ENCODE measurements at regions not wholly inside any gene's neighbourhood (a gene's known extent, or its start where the extent isn't known, plus 50 kb on each side); places are given as distances from the start of the nearest gene placed in this dataset.

GRCh38 chr2:18363348-18363747, 197.1 kb downstream of the RDH14 start:
- H2BK15ac ChIP-seq (ENCODE audit: low read depth, low read length): peak overlapping the region; percentile 67
- H3K36me3 ChIP-seq (ENCODE audit: control insufficient read depth, insufficient read depth, low read length): no peaks in the 10 kb centered on the region
- intact Hi-C loops (cut with micrococcal nuclease): loop anchor here (5.0 kb wide), 1 partner anchor 386 kb away; no protein-coding TSS in a partner anchor
- no peaks in the 10 kb centered on the region for H4K20me1 ChIP-seq (ENCODE audit: insufficient read depth, low read length)
- H3K23ac ChIP-seq (ENCODE audit: low read depth, low read length): peak overlapping the region; percentile 66; the same call in 1 of the 2 replicates
- no peak overlapping the region for H2AFZ ChIP-seq (replicated peaks; ENCODE audit: low read length, poor library complexity)
- H3K4me1 ChIP-seq (ENCODE audit: control insufficient read depth, insufficient read depth, low read length): peaks cover 18% of the 10 kb centered on the region
- in situ Hi-C loops (cut with MboI; ENCODE audit: low sequenced_read_pairs): loop anchor here (10.0 kb wide), 1 partner anchor 389 kb away; no protein-coding TSS in a partner anchor
- peak overlapping the region; percentile 87 for H2AK5ac ChIP-seq (ENCODE audit: low read depth, low read length)
- H3K27me3 ChIP-seq (ENCODE audit: control insufficient read depth, insufficient read depth, low read length): no peaks in the 10 kb centered on the region
- no peak overlapping the region for H3K4me2 ChIP-seq (ENCODE audit: low read depth, low read length)
- peak overlapping the region; percentile 30 for H3K27ac ChIP-seq (ENCODE audit: insufficient read depth, low read length)
- H4K8ac ChIP-seq (ENCODE audit: low read depth in 2 of 2, low read length in 2 of 2): peak overlapping the region; percentile 43 to 65
- H3K14ac ChIP-seq (replicated peaks; ENCODE audit: low read depth, low read length): peak overlapping the region; percentile 79
- DNase-seq: no peak
- POLR2A ChIA-PET (ENCODE audit: unreplicated experiment): no interaction called here
- no peaks in the 10 kb centered on the region for H3K9me3 ChIP-seq (ENCODE audit: control insufficient read depth, insufficient read depth, low read length)
- 83% methylated on average over 1 of the region's 3 CpGs; no CpG with 5 or more reads in 1 of the 2 experiments for WGBS, 2 experiments (ENCODE audit: extremely low coverage in 2 of 2, insufficient read length in 1 of 2)
- no peaks in the 10 kb centered on the region for H3K79me1 ChIP-seq (ENCODE audit: low read depth in 1 of 2, low read length in 2 of 2)
- TF ChIP-seq CEBPB (IDR thresholded peaks at IDR 0.05; ENCODE audit: low read depth, low read length) (no peak), SMC3 (IDR thresholded peaks at IDR 0.05; ENCODE audit: low read depth, low read length) (no peak)
- dilution Hi-C loops (cut with HindIII; ENCODE audit: low sequenced_read_pairs, unreplicated experiment): no loop called here
- no peak overlapping the region for H2AK9ac ChIP-seq (replicated peaks; ENCODE audit: low read depth, low read length, poor library complexity)
- peak overlapping the region; percentile 90 for H4K91ac ChIP-seq (ENCODE audit: insufficient read depth, low read depth, low read length)
- peak overlapping the region; percentile 10 for H4K5ac ChIP-seq (ENCODE audit: low read depth, low read length)
- H3K18ac ChIP-seq (ENCODE audit: low read depth, low read length): peak overlapping the region; percentile 90
- no TSS peak for BruUV-seq (replicated peaks)
- H3K56ac ChIP-seq (ENCODE audit: extremely low read depth, insufficient read depth, low read length): peak overlapping the region; percentile 46; the same call in 1 of the 2 replicates
- peak overlapping the region; percentile 81 for H3K4ac ChIP-seq (ENCODE audit: low read depth, low read length)
- CTCF ChIA-PET: interaction anchor here (0.9 kb wide), 1 partner anchor 214 kb away, joined by 3 read pairs; no protein-coding TSS in a partner anchor
- peaks cover 18% of the 10 kb centered on the region for H3K9me1 ChIP-seq (ENCODE audit: insufficient read depth, low read length)
- peak overlapping the region; percentile 96 for H2BK20ac ChIP-seq (ENCODE audit: low read depth, low read length)
- H3K4me3 ChIP-seq (ENCODE audit: insufficient read depth, low read depth, low read length): no peak overlapping the region
- H3K9ac ChIP-seq (ENCODE audit: low read depth, low read length): no peak overlapping the region
- ATAC-seq (ENCODE audit: low read depth): no peak; the same call in 1 of the 2 replicates
- peak overlapping the region; percentile 92 for H2BK120ac ChIP-seq (ENCODE audit: low read depth, low read length)
- peak overlapping the region; percentile 84 for H2BK5ac ChIP-seq (ENCODE audit: low read depth, low read length, poor library complexity, severe bottlenecking)

Measured in IMR-90 (cell line).